RCC 7860 (cell line): ENCODE measurements at regions not wholly inside any gene's neighbourhood (a gene's known extent, or its start where the extent isn't known, plus 50 kb on each side); places are given as distances from the start of the nearest gene placed in this dataset.

Experiments
- DNase-seq: peaks from one replicate; pipeline ENCODE4 v3.0.0-alpha.2; 2015; ENCODE audit warnings: low spot score
- FAIRE-seq: peaks from 2 replicates; lab custom pipeline; 2012; peaks lifted over from hg19 to GRCh38; lab: Jason Lieb, UNC

DNA sequence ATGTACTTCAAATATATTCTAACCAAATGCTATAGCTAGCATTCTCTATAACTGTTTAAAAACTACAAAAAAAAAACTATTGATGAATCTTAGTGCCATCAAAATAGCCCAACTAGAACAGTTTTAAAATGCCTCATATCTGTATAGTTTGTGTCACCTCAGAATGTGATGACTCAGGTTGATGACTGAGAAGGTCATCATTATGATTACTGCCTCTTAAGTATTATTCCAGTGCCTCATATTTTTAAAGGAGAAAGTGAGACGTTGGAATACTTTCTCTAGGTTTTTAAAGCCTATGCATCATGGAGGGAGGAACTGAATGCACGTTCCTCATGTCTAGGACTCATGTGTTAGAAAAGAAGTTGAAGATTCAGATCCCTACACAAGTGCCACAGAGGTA lies 88.2 kb downstream of the TMA16 start:
- DNase-seq (no peak), FAIRE-seq (no peak)

DNA sequence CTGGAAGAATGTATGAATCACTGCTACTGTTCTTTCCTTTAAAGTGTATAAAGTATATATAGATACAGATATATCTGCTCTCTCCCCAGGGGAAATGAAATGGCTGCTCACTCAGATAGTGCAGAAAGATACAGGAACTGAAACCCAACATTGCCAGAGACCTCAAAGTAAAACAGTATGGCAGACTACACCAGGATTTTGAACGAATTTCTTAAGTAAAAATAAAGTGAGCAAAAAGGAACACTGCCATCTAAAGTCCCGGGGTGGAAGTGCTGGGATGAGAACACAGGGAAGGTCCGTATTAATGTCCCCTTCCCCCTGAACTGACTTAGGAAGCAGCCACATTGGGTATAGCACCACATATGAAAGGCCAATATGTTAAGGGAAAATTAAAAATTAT lies 93.4 kb downstream of the TMA16 start:
- DNase-seq (no peak), FAIRE-seq (no peak)

DNA sequence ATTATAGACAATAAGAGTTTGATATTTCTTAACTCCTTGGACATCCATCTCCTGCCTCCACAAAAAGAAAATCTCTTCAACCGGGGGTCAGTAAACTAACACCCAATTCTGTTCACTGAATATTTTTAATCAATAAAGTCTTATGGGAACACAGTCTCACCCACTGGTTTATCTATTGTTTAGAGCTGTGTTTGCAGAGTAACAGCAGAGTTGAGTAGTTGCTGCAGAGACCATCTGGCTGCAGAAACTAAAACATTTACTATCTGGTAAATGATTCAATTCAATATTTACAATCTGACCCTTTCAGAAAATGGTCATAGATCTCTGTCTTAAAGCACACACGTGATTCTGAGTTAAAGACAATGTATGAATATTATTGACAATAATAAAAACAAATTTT lies 94.0 kb downstream of the TMA16 start:
- DNase-seq (no peak), FAIRE-seq (no peak)

DNA sequence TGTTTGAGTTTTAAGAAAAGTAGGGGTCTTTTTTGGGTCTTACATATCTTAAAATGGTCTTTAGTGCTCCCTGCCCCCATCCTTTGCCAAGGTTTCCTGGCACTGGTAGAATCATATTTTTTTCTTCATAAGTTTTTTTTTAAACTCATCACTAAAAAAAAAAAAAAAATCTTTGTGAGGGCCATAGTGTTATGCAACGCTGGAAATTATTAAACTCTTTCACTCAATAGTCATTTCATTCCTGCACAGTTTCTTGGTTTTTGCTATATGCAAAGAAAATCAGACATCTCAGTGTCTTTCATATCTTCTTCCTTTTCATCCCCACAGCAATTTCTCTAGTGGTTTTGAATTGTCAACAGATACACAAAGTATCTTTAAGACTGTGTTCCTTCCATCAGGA lies 95.6 kb downstream of the TMA16 start:
- no peak for FAIRE-seq
- DNase-seq: no peak

- DNase-seq (no peak), FAIRE-seq (no peak)
These were observed 96.3 kb downstream of the TMA16 start for GRCh38 chr4:163590619-163591264.

- DNase-seq: no peak
- no peak for FAIRE-seq
These were observed 97.1 kb downstream of the TMA16 start for GRCh38 chr4:163591614-163592020.

DNA sequence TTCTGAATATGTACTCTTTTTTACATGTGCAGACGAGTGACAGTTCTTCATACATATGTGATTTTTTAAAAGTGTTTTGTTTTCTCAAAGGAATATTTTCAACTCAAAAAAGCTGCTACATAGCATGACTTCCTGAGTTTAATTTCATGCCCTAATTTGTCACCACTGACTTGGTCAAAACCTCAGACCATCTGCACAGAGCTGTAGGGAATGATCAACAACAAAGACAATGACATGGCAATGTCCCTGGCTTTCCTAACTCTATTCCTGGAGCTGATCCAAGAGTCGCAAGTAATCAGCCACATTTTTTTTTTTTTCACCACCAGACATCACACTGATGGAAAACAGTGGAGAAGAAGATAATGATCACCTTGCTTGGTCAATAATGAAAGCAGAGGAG lies 97.7 kb downstream of the TMA16 start:
- DNase-seq (no peak), FAIRE-seq (no peak)

- DNase-seq (no peak), FAIRE-seq (no peak)
These were observed 101.1 kb downstream of the TMA16 start for GRCh38 chr4:163595580-163595979.

GRCh38 chr4:163598028-163598427 lies 103.5 kb downstream of the TMA16 start:
- DNase-seq: no peak
- FAIRE-seq: no peak

GRCh38 chr4:163598489-163598888 lies 104.0 kb downstream of the TMA16 start:
- DNase-seq (no peak), FAIRE-seq (no peak)

DNA sequence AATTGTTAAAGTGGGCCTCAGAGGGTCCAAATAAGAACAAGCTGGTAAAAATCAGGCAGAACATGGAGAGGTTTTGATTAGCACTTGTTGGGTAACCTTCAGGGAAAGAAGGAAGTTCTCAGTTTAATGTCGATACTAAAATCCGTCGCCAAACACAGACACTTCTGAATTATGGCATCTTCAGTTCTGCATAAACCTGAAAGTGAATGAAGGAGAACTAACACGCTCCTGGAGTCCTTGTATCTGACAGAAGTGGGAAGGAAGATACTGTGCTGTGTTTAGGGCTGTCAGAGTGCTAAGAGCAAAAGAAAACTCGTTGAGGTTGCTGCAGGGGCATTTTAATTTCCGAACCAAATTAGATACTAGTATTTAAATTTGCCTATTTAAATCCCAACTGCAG lies 106.2 kb downstream of the TMA16 start:
- DNase-seq: no peak
- no peak for FAIRE-seq

- FAIRE-seq (no peak), DNase-seq (no peak)
These were observed 108.8 kb downstream of the TMA16 start for GRCh38 chr4:163603257-163603656.

GRCh38 chr4:163606896-163607691 lies 112.6 kb downstream of the TMA16 start:
- DNase-seq (no peak), FAIRE-seq (no peak)

DNA sequence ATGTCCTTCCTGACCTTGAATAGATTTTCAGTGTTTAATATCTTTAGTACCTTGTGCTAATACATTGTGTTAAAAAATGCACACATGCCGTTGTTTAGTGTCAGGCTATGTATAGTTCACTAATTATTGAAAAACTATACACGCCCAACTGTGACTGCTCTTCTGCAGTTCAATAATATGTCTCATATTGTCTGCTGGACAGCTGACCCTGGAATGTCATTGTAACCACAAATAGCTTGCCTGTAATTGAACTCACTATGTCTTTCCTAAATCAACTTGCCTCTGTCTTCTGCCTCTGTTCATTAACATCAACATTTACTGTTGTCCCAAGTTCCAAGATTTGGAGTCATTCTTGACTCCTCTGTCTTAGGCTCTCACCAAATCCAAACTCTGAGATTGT lies 114.5 kb downstream of the TMA16 start:
- FAIRE-seq: no peak
- DNase-seq: no peak

- FAIRE-seq: no peak
- DNase-seq: no peak
These were observed 116.2 kb downstream of the TMA16 start for GRCh38 chr4:163610648-163611047.

GRCh38 chr4:163611182-163611581 lies 116.7 kb downstream of the TMA16 start:
- DNase-seq: no peak
- no peak for FAIRE-seq

GRCh38 chr4:163611784-163612445 lies 117.4 kb downstream of the TMA16 start:
- no peak for DNase-seq
- no peak for FAIRE-seq

DNA sequence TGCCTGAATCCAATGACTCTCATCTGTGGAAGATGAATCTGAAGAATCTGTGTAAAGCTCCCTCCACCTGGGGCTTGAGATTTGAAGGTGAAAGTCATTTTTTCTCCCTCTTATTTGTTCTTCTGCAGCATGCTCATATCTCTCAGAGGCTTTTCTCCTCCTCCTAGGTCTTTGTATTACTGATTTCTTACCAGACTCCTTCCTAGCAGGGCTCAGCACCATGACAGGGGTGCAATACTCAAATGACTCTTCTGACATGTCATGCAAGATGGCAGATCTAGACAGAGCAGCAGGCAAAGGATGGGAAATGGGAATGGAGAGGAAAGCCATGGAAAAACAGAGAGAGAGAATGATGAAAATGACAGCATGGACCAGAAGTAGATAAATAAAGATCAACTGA lies 118.3 kb downstream of the TMA16 start:
- DNase-seq (no peak), FAIRE-seq (no peak)

GRCh38 chr4:163613383-163613782 lies 118.9 kb downstream of the TMA16 start:
- no peak for DNase-seq

GRCh38 chr4:163614866-163615265 lies 120.4 kb downstream of the TMA16 start:
- FAIRE-seq (no peak), DNase-seq (no peak)

More at GRCh38 chr4:163613383-163613782, 118.9 kb downstream of the TMA16 start:
- no peak for FAIRE-seq

DNA sequence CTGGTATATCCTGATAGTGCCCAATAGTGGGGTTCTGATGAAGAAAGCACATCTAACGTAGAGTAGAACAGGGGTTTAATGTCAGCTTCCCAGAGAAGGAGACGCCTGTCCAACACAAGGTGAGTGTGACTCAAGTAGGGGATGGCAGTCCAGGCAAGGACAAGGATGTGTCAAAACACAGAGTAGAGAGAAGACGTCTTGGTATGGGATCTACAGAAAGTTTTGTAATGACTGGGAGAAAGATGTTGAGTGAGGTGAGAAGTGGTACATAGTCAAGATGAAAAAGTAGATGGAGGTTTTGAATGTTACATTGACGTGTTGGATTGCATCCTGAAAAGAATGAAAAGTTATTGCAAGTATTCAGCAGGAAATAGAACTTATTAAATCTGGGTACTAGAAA lies 124.4 kb downstream of the TMA16 start:
- FAIRE-seq: no peak
- DNase-seq: no peak

DNA sequence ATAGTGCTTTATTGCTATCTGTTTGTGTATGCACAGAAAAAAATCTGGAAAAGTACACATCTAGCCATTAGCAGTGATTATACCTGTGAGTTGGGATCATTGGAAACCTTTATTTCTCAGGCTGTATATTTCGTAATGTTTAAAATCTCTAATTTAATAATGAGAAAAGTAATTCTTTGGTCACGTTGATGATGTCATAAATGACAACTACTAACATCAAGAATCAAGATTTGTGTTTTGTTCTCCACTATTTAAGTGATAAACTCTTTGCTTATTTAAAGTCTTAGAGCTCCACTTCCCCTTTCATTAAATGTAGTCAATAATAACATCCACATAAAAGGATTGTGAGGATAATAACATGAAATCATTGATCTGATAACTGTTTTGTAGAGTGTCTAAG lies 126.2 kb downstream of the TMA16 start:
- FAIRE-seq (no peak), DNase-seq (no peak)
